H1 (cell line): ENCODE measurements at regions not wholly inside any gene's neighbourhood (a gene's known extent, or its start where the extent isn't known, plus 50 kb on each side); places are given as distances from the start of the nearest gene placed in this dataset.

ENCODE experiments used
- BRCA1 ChIP-seq: IDR thresholded peaks from 2 replicates; pipeline ENCODE4 v1.6.1; 2012; ENCODE audit warnings: low read depth, low read length, improper control_type of control experiment
- CEBPB ChIP-seq: IDR thresholded peaks from 2 replicates; pipeline ENCODE4 v1.6.1; 2012; ENCODE audit warnings: low read depth, low read length
- CREB1 ChIP-seq: IDR thresholded peaks from 2 replicates; pipeline ENCODE4 v1.6.1; 2012; ENCODE audit warnings: inconsistent platforms
- CTCF ChIP-seq, 3 experiments: IDR thresholded peaks; 1 replicate in 2 of 3; 2 replicates in 1 of 3; pipeline versions ENCODE4 v1.5.1 to v1.6.1; 2011; ENCODE audit warnings: low read length in 3 of 3, mild to moderate bottlenecking in 3 of 3, inconsistent platforms in 2 of 3, low read depth in 1 of 3, moderate library complexity in 1 of 3; ENCODE audit not compliant: insufficient read depth in 1 of 3; ENCODE audit errors: control extremely low read depth in 1 of 3
- EP300 ChIP-seq, 2 experiments: IDR thresholded peaks; 1 replicate in 1 of 2; 2 replicates in 1 of 2; pipeline ENCODE4 v1.6.1; 2011 to 2012; ENCODE audit warnings: low read depth in 2 of 2, low read length in 2 of 2, mild to moderate bottlenecking in 2 of 2, borderline replicate concordance in 1 of 2, inconsistent platforms in 1 of 2, moderate library complexity in 1 of 2
- KDM4A ChIP-seq: IDR thresholded peaks from one replicate; pipeline ENCODE4 v1.7.1; 2012; ENCODE audit warnings: low read depth, mild to moderate bottlenecking, moderate library complexity, low read length, inconsistent platforms; ENCODE audit not compliant: severe bottlenecking
- KDM5A ChIP-seq: fragments of 200-600 bp; IDR thresholded peaks from 2 replicates; pipeline ENCODE4 v1.7.1; 2012; ENCODE audit warnings: mild to moderate bottlenecking, low read length, inconsistent platforms, mixed read lengths
- POLR2A ChIP-seq, 2 experiments: IDR thresholded peaks; 1 replicate in 1 of 2; 2 replicates in 1 of 2; pipeline ENCODE4 v1.6.1; 2011; ENCODE audit warnings: low read depth in 2 of 2, low read length in 2 of 2, mild to moderate bottlenecking in 2 of 2; ENCODE audit errors: control extremely low read depth in 1 of 2
- SP1 ChIP-seq: IDR thresholded peaks from 2 replicates; pipeline ENCODE4 v1.6.1; 2011; ENCODE audit warnings: low read depth, low read length
- TCF12 ChIP-seq: IDR thresholded peaks from 2 replicates; pipeline ENCODE4 v1.6.1; 2011; ENCODE audit warnings: low read depth, mild to moderate bottlenecking, low read length
- YY1 ChIP-seq: IDR thresholded peaks from 2 replicates; pipeline ENCODE4 v1.6.1; 2011; ENCODE audit warnings: low read depth, mild to moderate bottlenecking, low read length

GRCh38 chr11:43245466-43245865 is 66.3 kb upstream of the API5 start:
- TF ChIP-seq YY1 (no peak), CTCF (IDR thresholded peaks at IDR 0.05; ENCODE audit: control extremely low read depth in 1 of 3, insufficient read depth in 1 of 3, low read depth in 1 of 3, low read length in 3 of 3) (no peak), POLR2A (IDR thresholded peaks at IDR 0.05; ENCODE audit: control extremely low read depth in 1 of 2, low read depth in 2 of 2, low read length in 2 of 2) (no peak), EP300 (IDR thresholded peaks at IDR 0.05; ENCODE audit: borderline replicate concordance in 1 of 2, low read depth in 2 of 2, low read length in 2 of 2) (no peak), CEBPB (no peak), KDM5A (no peak), TCF12 (no peak), KDM4A (no peak), CREB1 (no peak), SP1 (no peak), BRCA1 (no peak)
